ENCODE measurements at regions not wholly inside any gene's neighbourhood (a gene's known extent, or its start where the extent isn't known, plus 50 kb on each side); places are given as distances from the start of the nearest gene placed in this dataset.

- no peak for DNase-seq
Observed at GRCh38 chr3:157573780-157574378, 70.7 kb upstream of the VEPH1 start.

- DNase-seq = no peak
Observed at GRCh38 chr3:157573281-157573680, 70.1 kb upstream of the VEPH1 start.

GRCh38 chr3:157572559-157573270 is 69.5 kb upstream of the VEPH1 start:
- DNase-seq = no peak

- no peak for DNase-seq
Observed at GRCh38 chr3:157566596-157566995, 63.4 kb upstream of the VEPH1 start.

DNA sequence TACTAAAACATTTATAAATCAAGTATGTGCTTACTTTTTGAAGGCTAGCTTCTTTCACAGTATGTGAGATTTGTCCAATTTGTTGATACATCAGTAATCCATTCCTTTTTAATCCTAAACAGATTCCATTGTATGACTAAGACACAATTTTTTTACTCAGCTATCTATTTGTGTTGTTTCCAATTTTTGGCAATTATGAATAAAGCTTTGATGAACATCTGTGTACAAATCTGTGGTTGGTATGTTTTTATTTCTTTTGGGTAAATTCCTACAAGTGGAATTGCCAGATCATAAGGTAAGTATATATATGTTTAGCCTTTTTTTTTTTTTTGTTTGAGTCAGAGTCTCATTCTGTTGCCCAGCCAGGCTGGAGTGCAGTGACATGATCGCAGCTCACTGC is 56.2 kb upstream of the VEPH1 start:
- no peak for DNase-seq
